ENCODE measurements at regions not wholly inside any gene's neighbourhood (a gene's known extent, or its start where the extent isn't known, plus 50 kb on each side); places are given as distances from the start of the nearest gene placed in this dataset.

DNA sequence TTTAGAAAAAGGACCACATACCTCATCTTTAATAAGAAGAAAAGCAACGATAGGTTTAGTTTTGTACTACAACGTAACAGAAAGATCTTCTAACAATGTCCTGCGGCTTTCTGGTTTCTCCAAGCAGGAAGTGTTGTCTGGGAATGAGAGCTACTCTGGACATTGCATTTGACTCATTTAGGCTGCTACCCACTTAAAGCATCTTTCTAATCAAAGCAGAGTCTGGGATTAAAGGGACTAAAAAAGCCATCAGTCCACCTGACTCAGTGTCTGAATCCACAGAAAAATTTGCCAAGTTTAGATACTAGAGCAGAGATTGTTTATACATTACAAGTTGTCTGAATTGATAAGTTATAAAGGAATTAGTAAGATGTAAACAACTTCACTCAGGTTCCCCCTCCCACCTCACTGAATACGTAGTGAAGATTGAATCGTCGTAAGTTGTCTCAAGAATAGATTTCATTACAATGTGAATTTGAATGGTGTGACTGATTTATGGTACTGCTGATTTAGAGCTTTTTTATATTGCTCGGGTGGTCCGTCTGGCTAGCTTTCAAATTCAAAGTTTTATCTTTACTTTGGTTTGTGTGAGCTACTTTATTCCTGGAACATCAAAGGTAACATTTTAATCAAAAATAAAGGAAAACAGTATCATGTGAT, 70.2 kb upstream of the SMIM21 start:
- no peak overlapping the region for H3K27ac Mint-ChIP-seq
- H3K27ac ChIP-seq (ENCODE audit: low read depth, low read length) = no peak overlapping the region
- H3K36me3 Mint-ChIP-seq (ENCODE audit: low read depth) = no peaks in the 10 kb centered on the region
- H3K9me3 Mint-ChIP-seq = no peaks in the 10 kb centered on the region
- no peak overlapping the region for H3K9ac ChIP-seq (ENCODE audit: extremely low read depth, low read length, poor library complexity, severe bottlenecking)
- no peak for TF ChIP-seq CTCF (conservative IDR thresholded peaks at IDR 0.05)
- no peak overlapping the region for H3K4me3 Mint-ChIP-seq
- no peaks in the 10 kb centered on the region for H3K4me1 ChIP-seq (ENCODE audit: control insufficient read depth, insufficient read depth, low read length)
- no peak overlapping the region for H3K4me3 ChIP-seq (ENCODE audit: low read length)
- no peaks in the 10 kb centered on the region for H3K9me3 ChIP-seq (ENCODE audit: control insufficient read depth, low read length)
- H3K4me1 Mint-ChIP-seq = peaks cover 6% of the 10 kb centered on the region
- DNase-seq = no peak
- no peaks in the 10 kb centered on the region for H3K27me3 ChIP-seq (ENCODE audit: control insufficient read depth, insufficient read depth, low read length, poor library complexity, severe bottlenecking)
- no peaks in the 10 kb centered on the region for H3K36me3 ChIP-seq (ENCODE audit: control insufficient read depth, insufficient read depth, low read length)
- WGBS, 2 experiments (ENCODE audit: insufficient coverage in 1 of 2, insufficient read length in 1 of 2) = 69 to 100% methylated on average over 3 to 8 of the region's 8 CpGs
- H3K27me3 Mint-ChIP-seq (ENCODE audit: insufficient read depth) = no peaks in the 10 kb centered on the region

- Mint-ChIP-seq H3K36me3 (ENCODE audit: low read depth) (no peaks in the 10 kb centered on the region), H3K9me3 (no peaks in the 10 kb centered on the region), H3K4me3 (no peak overlapping the region), H3K4me1 (peaks cover 6% of the 10 kb centered on the region), H3K27me3 (ENCODE audit: insufficient read depth) (no peaks in the 10 kb centered on the region), H3K27ac (no peak overlapping the region)
- no peak for DNase-seq
- H3K4me3 ChIP-seq (ENCODE audit: low read length) = no peak overlapping the region
- no peak overlapping the region for H3K9ac ChIP-seq (ENCODE audit: extremely low read depth, low read length, poor library complexity, severe bottlenecking)
- no peak for TF ChIP-seq CTCF (conservative IDR thresholded peaks at IDR 0.05)
- H3K9me3 ChIP-seq (ENCODE audit: control insufficient read depth, low read length) = no peaks in the 10 kb centered on the region
- 91 to 94% methylated on average over 4 to 7 of the region's 7 CpGs for WGBS, 2 experiments (ENCODE audit: insufficient coverage in 1 of 2, insufficient read length in 1 of 2)
- no peaks in the 10 kb centered on the region for H3K27me3 ChIP-seq (ENCODE audit: control insufficient read depth, insufficient read depth, low read length, poor library complexity, severe bottlenecking)
- no peak overlapping the region for H3K27ac ChIP-seq (ENCODE audit: low read depth, low read length)
- no peaks in the 10 kb centered on the region for H3K36me3 ChIP-seq (ENCODE audit: control insufficient read depth, insufficient read depth, low read length)
- no peaks in the 10 kb centered on the region for H3K4me1 ChIP-seq (ENCODE audit: control insufficient read depth, insufficient read depth, low read length)
Measured at GRCh38 chr18:75496151-75496550, 68.6 kb upstream of the SMIM21 start.

DNA sequence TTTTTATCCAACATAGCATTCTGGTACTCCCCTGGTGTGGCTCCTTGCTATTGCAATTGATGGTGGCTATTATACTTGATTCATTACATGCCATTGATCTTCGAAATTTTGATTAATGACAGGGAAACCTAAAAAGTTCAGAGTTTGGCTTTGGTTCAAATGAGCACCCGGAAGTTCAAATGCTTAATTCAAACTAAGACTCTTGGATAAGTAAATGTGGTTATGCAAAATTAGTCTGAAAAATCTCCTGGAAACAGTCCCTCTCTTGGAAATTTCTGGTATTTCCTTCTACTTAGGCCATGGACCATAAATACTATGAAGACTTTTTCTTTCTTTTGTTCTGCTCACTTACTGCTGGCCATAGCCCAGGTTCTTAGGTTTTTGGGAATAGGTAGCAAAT, 65.3 kb upstream of the SMIM21 start:
- DNase-seq = no peak
- TF ChIP-seq CTCF (conservative IDR thresholded peaks at IDR 0.05) = no peak
- Histone ChIP-seq H3K36me3 (ENCODE audit: control insufficient read depth, insufficient read depth, low read length) (no peaks in the 10 kb centered on the region), H3K9ac (ENCODE audit: extremely low read depth, low read length, poor library complexity, severe bottlenecking) (no peak overlapping the region), H3K9me3 (ENCODE audit: control insufficient read depth, low read length) (no peaks in the 10 kb centered on the region), H3K4me1 (ENCODE audit: control insufficient read depth, insufficient read depth, low read length) (peaks cover 2% of the 10 kb centered on the region), H3K4me3 (ENCODE audit: low read length) (no peak overlapping the region), H3K27ac (ENCODE audit: low read depth, low read length) (no peak overlapping the region), H3K27me3 (ENCODE audit: control insufficient read depth, insufficient read depth, low read length, poor library complexity, severe bottlenecking) (no peaks in the 10 kb centered on the region)
- Mint-ChIP-seq H3K27ac (no peak overlapping the region), H3K36me3 (ENCODE audit: low read depth) (no peaks in the 10 kb centered on the region), H3K27me3 (ENCODE audit: insufficient read depth) (no peaks in the 10 kb centered on the region), H3K9me3 (no peaks in the 10 kb centered on the region), H3K4me1 (peaks cover 8% of the 10 kb centered on the region), H3K4me3 (no peak overlapping the region)
- 73 to 93% methylated on average over 2 of the region's 2 CpGs for WGBS, 2 experiments (ENCODE audit: insufficient coverage in 1 of 2, insufficient read length in 1 of 2)

All from endodermal cell (in vitro differentiated cells).